ENCODE measurements at regions not wholly inside any gene's neighbourhood (a gene's known extent, or its start where the extent isn't known, plus 50 kb on each side); places are given as distances from the start of the nearest gene placed in this dataset.

DNA sequence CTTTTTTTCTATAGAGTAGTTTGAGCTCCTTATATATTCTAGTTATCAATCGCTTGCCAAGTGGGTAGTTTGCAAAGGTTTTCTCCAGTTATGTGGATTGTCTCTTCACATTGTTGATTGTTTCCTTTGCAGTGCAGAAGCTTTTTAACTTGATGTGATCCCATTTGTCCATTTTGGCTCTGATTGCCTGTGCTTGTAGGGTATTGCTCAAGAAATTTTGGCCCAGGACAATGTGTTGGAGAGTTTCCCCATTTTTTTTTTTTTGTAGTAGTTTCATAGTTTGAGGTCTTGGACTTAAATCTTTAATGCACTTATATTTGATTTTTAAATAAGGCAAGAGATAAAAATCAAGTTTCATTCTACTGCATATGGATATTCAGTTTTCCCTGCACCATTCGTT, 774.8 kb upstream of the ADAMTS5 start:
- H3K4me1 Mint-ChIP-seq: no peaks in the 10 kb centered on the region
- Histone ChIP-seq H3F3A (ENCODE audit: low read depth) (no peaks in the 10 kb centered on the region), H3K79me2 (ENCODE audit: low read depth) (no peaks in the 10 kb centered on the region), H3K4me3 (no peak overlapping the region), H3K36me3 (no peaks in the 10 kb centered on the region), H2AFZ (replicated peaks) (no peak overlapping the region), H3K27ac (no peak overlapping the region), H3K4me2 (no peak overlapping the region), H3K9ac (no peak overlapping the region), H4K20me1 (ENCODE audit: low read depth) (no peaks in the 10 kb centered on the region), H3K9me3 (ENCODE audit: low read depth) (no peaks in the 10 kb centered on the region), H3K4me1 (no peaks in the 10 kb centered on the region), H3K27me3 (no peaks in the 10 kb centered on the region)
- DNase-seq (ENCODE audit: low spot score): no peak
- H3K27ac Mint-ChIP-seq: no peak overlapping the region
- H3K36me3 Mint-ChIP-seq: no peaks in the 10 kb centered on the region
- no peak for TF ChIP-seq CTCF (IDR thresholded peaks at IDR 0.05)
- TF ChIP-seq EZH2phosphoT487 (IDR thresholded peaks at IDR 0.05): no peak
- H3K27me3 Mint-ChIP-seq (ENCODE audit: insufficient read depth, low read depth): no peaks in the 10 kb centered on the region
- H3K4me3 Mint-ChIP-seq: no peak overlapping the region
- H3K9me3 Mint-ChIP-seq: no peaks in the 10 kb centered on the region

DNA sequence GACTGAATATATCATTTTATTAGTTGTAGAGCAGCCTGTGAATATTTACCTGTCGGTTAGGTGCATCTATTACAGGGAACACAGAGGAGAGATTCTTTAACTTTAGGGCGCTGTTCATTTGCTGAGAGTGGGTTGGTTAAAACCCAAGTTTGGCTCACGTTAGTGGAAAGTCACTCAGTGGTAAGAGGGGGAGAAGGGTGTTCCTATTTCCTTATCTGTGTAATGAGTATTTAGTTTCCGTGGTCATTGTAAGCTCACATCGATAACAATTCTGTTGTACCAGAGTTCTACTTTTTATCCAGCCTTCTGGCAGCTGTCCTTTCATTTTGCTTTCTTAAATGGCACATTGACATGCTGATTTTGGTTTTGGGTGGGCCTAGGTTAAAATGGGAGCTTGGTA, 773.2 kb upstream of the ADAMTS5 start:
- Histone ChIP-seq H3K27ac (no peak overlapping the region), H3K79me2 (ENCODE audit: low read depth) (no peaks in the 10 kb centered on the region), H3K36me3 (no peaks in the 10 kb centered on the region), H3K27me3 (no peaks in the 10 kb centered on the region), H4K20me1 (ENCODE audit: low read depth) (no peaks in the 10 kb centered on the region), H3K9ac (no peak overlapping the region), H3F3A (ENCODE audit: low read depth) (no peaks in the 10 kb centered on the region), H3K4me2 (no peak overlapping the region), H3K4me3 (no peak overlapping the region), H3K4me1 (no peaks in the 10 kb centered on the region), H3K9me3 (ENCODE audit: low read depth) (no peaks in the 10 kb centered on the region), H2AFZ (replicated peaks) (no peak overlapping the region)
- no peak for DNase-seq (ENCODE audit: low spot score)
- Mint-ChIP-seq H3K27ac (no peak overlapping the region), H3K4me3 (no peak overlapping the region), H3K9me3 (no peaks in the 10 kb centered on the region), H3K27me3 (ENCODE audit: insufficient read depth, low read depth) (no peaks in the 10 kb centered on the region), H3K36me3 (no peaks in the 10 kb centered on the region), H3K4me1 (no peaks in the 10 kb centered on the region)
- TF ChIP-seq EZH2 (IDR thresholded peaks at IDR 0.05) (no peak), CTCF (IDR thresholded peaks at IDR 0.05) (no peak), EZH2phosphoT487 (IDR thresholded peaks at IDR 0.05) (no peak)

DNA sequence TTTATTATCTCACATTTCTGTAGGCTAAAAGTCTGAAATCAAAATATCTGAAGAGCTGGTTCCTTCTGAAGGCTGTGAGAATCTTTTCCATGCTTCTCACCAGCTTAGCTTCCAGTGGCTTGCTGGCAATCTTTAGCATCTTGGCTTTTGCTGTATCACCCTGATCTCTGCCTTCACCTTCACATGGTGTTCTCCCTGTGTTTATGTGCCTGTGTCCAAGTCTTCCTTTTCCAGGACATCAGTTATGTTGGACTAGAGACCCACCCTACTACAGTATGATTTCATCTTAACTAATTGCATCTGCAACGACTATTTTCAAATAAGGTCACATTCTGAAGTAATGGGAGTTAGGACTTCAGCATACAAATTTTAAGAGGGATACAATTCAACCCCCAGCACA, 772.3 kb upstream of the ADAMTS5 start:
- Histone ChIP-seq H3K4me1 (no peaks in the 10 kb centered on the region), H3K36me3 (no peaks in the 10 kb centered on the region), H3K4me3 (no peak overlapping the region), H3K27ac (no peak overlapping the region), H3K9me3 (ENCODE audit: low read depth) (no peaks in the 10 kb centered on the region), H3K4me2 (no peak overlapping the region), H2AFZ (replicated peaks) (no peak overlapping the region), H3K9ac (no peak overlapping the region), H4K20me1 (ENCODE audit: low read depth) (no peaks in the 10 kb centered on the region), H3F3A (ENCODE audit: low read depth) (no peaks in the 10 kb centered on the region), H3K79me2 (ENCODE audit: low read depth) (no peaks in the 10 kb centered on the region), H3K27me3 (no peaks in the 10 kb centered on the region)
- no peak overlapping the region for H3K27ac Mint-ChIP-seq
- no peaks in the 10 kb centered on the region for H3K4me1 Mint-ChIP-seq
- no peak for DNase-seq (ENCODE audit: low spot score)
- no peaks in the 10 kb centered on the region for H3K9me3 Mint-ChIP-seq
- no peaks in the 10 kb centered on the region for H3K27me3 Mint-ChIP-seq (ENCODE audit: insufficient read depth, low read depth)
- H3K36me3 Mint-ChIP-seq: no peaks in the 10 kb centered on the region
- TF ChIP-seq EZH2phosphoT487 (IDR thresholded peaks at IDR 0.05): no peak
- no peak for TF ChIP-seq CTCF (IDR thresholded peaks at IDR 0.05)
- TF ChIP-seq EZH2 (IDR thresholded peaks at IDR 0.05): no peak
- no peak overlapping the region for H3K4me3 Mint-ChIP-seq

DNA sequence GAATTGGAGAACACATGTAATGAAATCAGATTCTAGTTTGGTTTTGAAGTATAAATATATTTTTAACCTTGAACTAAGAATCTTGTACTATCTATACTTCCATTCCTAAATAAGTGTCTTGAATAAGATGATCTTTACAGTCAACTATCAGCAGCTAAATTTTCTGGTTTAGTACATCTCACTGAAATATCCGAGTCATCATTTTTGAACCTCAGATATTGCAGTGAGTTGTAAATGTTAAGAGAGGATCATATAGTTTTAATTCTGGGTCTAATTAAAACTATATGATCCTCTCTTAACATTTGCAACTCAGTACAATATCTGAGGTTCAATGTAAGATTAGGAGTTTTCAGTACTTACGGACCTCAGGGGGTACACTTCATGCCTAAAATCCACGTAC, 768.8 kb upstream of the ADAMTS5 start:
- H3K4me2 ChIP-seq: no peak overlapping the region
- no peaks in the 10 kb centered on the region for H3K79me2 ChIP-seq (ENCODE audit: low read depth)
- H3K27me3 Mint-ChIP-seq (ENCODE audit: insufficient read depth, low read depth): no peaks in the 10 kb centered on the region
- H3K9me3 ChIP-seq (ENCODE audit: low read depth): no peaks in the 10 kb centered on the region
- H3K27me3 ChIP-seq: no peaks in the 10 kb centered on the region
- no peaks in the 10 kb centered on the region for H3K4me1 ChIP-seq
- H3K27ac Mint-ChIP-seq: no peak overlapping the region
- no peaks in the 10 kb centered on the region for H3K9me3 Mint-ChIP-seq
- no peak overlapping the region for H3K4me3 Mint-ChIP-seq
- no peaks in the 10 kb centered on the region for H3K36me3 Mint-ChIP-seq
- H4K20me1 ChIP-seq (ENCODE audit: low read depth): no peaks in the 10 kb centered on the region
- no peak overlapping the region for H3K9ac ChIP-seq
- DNase-seq (ENCODE audit: low spot score): no peak
- no peaks in the 10 kb centered on the region for H3K36me3 ChIP-seq
- H3K4me1 Mint-ChIP-seq: no peaks in the 10 kb centered on the region
- H3K27ac ChIP-seq: no peak overlapping the region
- no peaks in the 10 kb centered on the region for H3F3A ChIP-seq (ENCODE audit: low read depth)
- H3K4me3 ChIP-seq: no peak overlapping the region
- TF ChIP-seq CTCF (IDR thresholded peaks at IDR 0.05): no peak
- no peak for TF ChIP-seq EZH2 (IDR thresholded peaks at IDR 0.05)
- TF ChIP-seq EZH2phosphoT487 (IDR thresholded peaks at IDR 0.05): no peak
- no peak overlapping the region for H2AFZ ChIP-seq (replicated peaks)
